NCI-H1092 treated with DMSO at 0.1 percent for 48 hours (cell line): ENCODE measurements at regions not wholly inside any gene's neighbourhood (a gene's known extent, or its start where the extent isn't known, plus 50 kb on each side); places are given as distances from the start of the nearest gene placed in this dataset.
"Not testable (repeated sequence)": the region's sequence is repeated elsewhere in the genome, so short reads cannot be mapped to it uniquely, and the experiment has no call there.

ENCODE experiments used
- DNase-seq: peaks from one replicate; lab custom pipeline; 2025; lab: John Stamatoyannopoulos, UW

GRCh38 chr4:28822163-28822562 lies 1898.0 kb upstream of the PCDH7 start:
- DNase-seq: no peak

GRCh38 chr4:28827866-28828265 lies 1892.3 kb upstream of the PCDH7 start:
- DNase-seq: no peak

GRCh38 chr4:28831867-28832266 lies 1888.3 kb upstream of the PCDH7 start:
- no peak for DNase-seq

GRCh38 chr4:28832444-28832843 lies 1887.7 kb upstream of the PCDH7 start:
- DNase-seq: no peak

GRCh38 chr4:28834120-28834519 lies 1886.0 kb upstream of the PCDH7 start:
- DNase-seq: no peak

GRCh38 chr4:28835501-28835900 lies 1884.7 kb upstream of the PCDH7 start:
- no peak for DNase-seq

- DNase-seq: no peak
These were observed 1877.9 kb upstream of the PCDH7 start for GRCh38 chr4:28842271-28842670.

- no peak for DNase-seq
These were observed 1875.0 kb upstream of the PCDH7 start for GRCh38 chr4:28845158-28845557.

GRCh38 chr4:28857028-28857427 lies 1863.1 kb upstream of the PCDH7 start:
- DNase-seq: not testable (repeated sequence)

GRCh38 chr4:28868841-28869240 lies 1851.3 kb upstream of the PCDH7 start:
- DNase-seq: no peak

- no peak for DNase-seq
These were observed 1841.0 kb upstream of the PCDH7 start for GRCh38 chr4:28879178-28879577.

GRCh38 chr4:28879900-28880299 lies 1840.3 kb upstream of the PCDH7 start:
- no peak for DNase-seq

- DNase-seq: no peak
These were observed 1837.0 kb upstream of the PCDH7 start for GRCh38 chr4:28883211-28883610.

GRCh38 chr4:28886934-28887333 lies 1833.2 kb upstream of the PCDH7 start:
- no peak for DNase-seq

- no peak for DNase-seq
These were observed 1829.0 kb upstream of the PCDH7 start for GRCh38 chr4:28890949-28891775.

GRCh38 chr4:28913466-28913865 lies 1806.7 kb upstream of the PCDH7 start:
- no peak for DNase-seq

GRCh38 chr4:28916585-28916984 lies 1803.6 kb upstream of the PCDH7 start:
- no peak for DNase-seq

- DNase-seq: no peak
These were observed 1801.3 kb upstream of the PCDH7 start for GRCh38 chr4:28918871-28919270.

GRCh38 chr4:28921886-28922285 lies 1798.3 kb upstream of the PCDH7 start:
- DNase-seq: no peak

- no peak for DNase-seq
These were observed 1794.0 kb upstream of the PCDH7 start for GRCh38 chr4:28926156-28926555.

GRCh38 chr4:28942631-28943030 lies 1777.5 kb upstream of the PCDH7 start:
- DNase-seq: no peak

- DNase-seq: no peak
These were observed 1772.8 kb upstream of the PCDH7 start for GRCh38 chr4:28947374-28947773.

GRCh38 chr4:28948501-28948900 lies 1771.7 kb upstream of the PCDH7 start:
- DNase-seq: no peak

GRCh38 chr4:28966982-28967381 lies 1753.2 kb upstream of the PCDH7 start:
- DNase-seq: no peak
